Effector memory CD8-positive, alpha-beta T cell (primary cell): ENCODE measurements at regions not wholly inside any gene's neighbourhood (a gene's known extent, or its start where the extent isn't known, plus 50 kb on each side); places are given as distances from the start of the nearest gene placed in this dataset.

Experiments used
- ATAC-seq: fragments of 150-1000 bp; cut with Tn5 transposase; replicated peaks from 2 replicates; pipeline ENCODE4 v1.10.0; 2021; ENCODE audit warnings: mild to moderate bottlenecking, moderate library complexity
- DNase-seq, 3 experiments: peaks; one replicate each; pipeline ENCODE4 v3.0.0; 2021
- H3K27ac Mint-ChIP-seq, 2 donors: one replicate each; pipeline ENCODE4 v1.8.0; 2022; ENCODE audit warnings: mild to moderate bottlenecking in 2 of 2, mixed read lengths in 2 of 2, moderate library complexity in 2 of 2
- H3K27me3 Mint-ChIP-seq, 2 donors: one replicate each; pipeline ENCODE4 v1.8.0; 2022; ENCODE audit warnings: mixed read lengths in 2 of 2
- H3K36me3 Mint-ChIP-seq: one replicate; pipeline ENCODE4 v1.8.0; 2022; ENCODE audit warnings: mild to moderate bottlenecking, moderate library complexity, mixed read lengths; ENCODE audit not compliant: insufficient read depth
- H3K4me1 Mint-ChIP-seq, 2 donors: one replicate each; pipeline ENCODE4 v1.8.0; 2022; ENCODE audit warnings: low read depth in 2 of 2, mixed read lengths in 2 of 2
- H3K4me3 Mint-ChIP-seq, 2 donors: one replicate each; pipeline ENCODE4 v1.8.0; 2022; ENCODE audit warnings: mild to moderate bottlenecking in 2 of 2, mixed read lengths in 2 of 2, moderate library complexity in 2 of 2
- H3K9me3 Mint-ChIP-seq, 2 donors: one replicate each; pipeline ENCODE4 v1.8.0; 2022; ENCODE audit warnings: mixed read lengths in 2 of 2

- peaks cover 5 to 6% of the 10 kb centered on the region in 2 donors for H3K4me1 Mint-ChIP-seq
- H3K27me3 Mint-ChIP-seq, result peaks cover 0 to 25% of the 10 kb centered on the region in 2 donors
- no peak overlapping the region for H3K4me3 Mint-ChIP-seq
- no peak for DNase-seq
- no peak for ATAC-seq
- H3K9me3 Mint-ChIP-seq, result no peaks in the 10 kb centered on the region
- H3K27ac Mint-ChIP-seq, result no peak overlapping the region
- H3K36me3 Mint-ChIP-seq, result peaks cover 23% of the 10 kb centered on the region
Observed at GRCh38 chr20:63097336-63097831, 90.6 kb upstream of the BHLHE23 start.

GRCh38 chr20:63096681-63097335 lies 90.0 kb upstream of the BHLHE23 start:
- peaks cover 18% of the 10 kb centered on the region for H3K36me3 Mint-ChIP-seq
- no peak overlapping the region for H3K4me3 Mint-ChIP-seq
- H3K27me3 Mint-ChIP-seq, result peaks cover 0 to 25% of the 10 kb centered on the region in 2 donors
- no peak for DNase-seq
- H3K9me3 Mint-ChIP-seq, result no peaks in the 10 kb centered on the region
- no peak for ATAC-seq
- peaks cover 3% of the 10 kb centered on the region in 2 donors for H3K4me1 Mint-ChIP-seq
- no peak overlapping the region for H3K27ac Mint-ChIP-seq

- Mint-ChIP-seq H3K36me3 (peaks cover 9% of the 10 kb centered on the region), H3K27ac (no peak overlapping the region), H3K4me3 (no peak overlapping the region), H3K27me3 (peaks cover 7 to 33% of the 10 kb centered on the region in 2 donors), H3K9me3 (no peaks in the 10 kb centered on the region), H3K4me1 (no peaks in the 10 kb centered on the region)
- ATAC-seq (no peak), DNase-seq (no peak)
Observed at GRCh38 chr20:63095718-63096654, 89.2 kb upstream of the BHLHE23 start.

GRCh38 chr20:63094767-63095499 lies 88.2 kb upstream of the BHLHE23 start:
- DNase-seq, result no peak
- no peak for ATAC-seq
- Mint-ChIP-seq H3K27ac (no peak overlapping the region), H3K4me1 (no peaks in the 10 kb centered on the region), H3K9me3 (no peaks in the 10 kb centered on the region), H3K36me3 (peaks cover 2% of the 10 kb centered on the region), H3K4me3 (no peak overlapping the region), H3K27me3 (peaks cover 8 to 38% of the 10 kb centered on the region in 2 donors)

- ATAC-seq (no peak), DNase-seq (no peak)
- H3K4me3 Mint-ChIP-seq, result no peak overlapping the region
- no peak overlapping the region for H3K27ac Mint-ChIP-seq
- peaks cover 9 to 42% of the 10 kb centered on the region in 2 donors for H3K27me3 Mint-ChIP-seq
- no peaks in the 10 kb centered on the region for H3K36me3 Mint-ChIP-seq
- H3K9me3 Mint-ChIP-seq, result no peaks in the 10 kb centered on the region
- no peaks in the 10 kb centered on the region for H3K4me1 Mint-ChIP-seq
Observed at GRCh38 chr20:63093966-63094766, 87.4 kb upstream of the BHLHE23 start.

- DNase-seq (no peak), ATAC-seq (no peak)
- peaks cover 21 to 57% of the 10 kb centered on the region in 2 donors for H3K27me3 Mint-ChIP-seq
- no peaks in the 10 kb centered on the region for H3K9me3 Mint-ChIP-seq
- H3K36me3 Mint-ChIP-seq, result no peaks in the 10 kb centered on the region
- no peak overlapping the region for H3K27ac Mint-ChIP-seq
- H3K4me3 Mint-ChIP-seq, result no peak overlapping the region
- H3K4me1 Mint-ChIP-seq, result no peaks in the 10 kb centered on the region
Observed at GRCh38 chr20:63092660-63093215, 86.0 kb upstream of the BHLHE23 start.

- no peak overlapping the region for H3K4me3 Mint-ChIP-seq
- H3K4me1 Mint-ChIP-seq, result no peaks in the 10 kb centered on the region
- no peaks in the 10 kb centered on the region for H3K9me3 Mint-ChIP-seq
- no peak for DNase-seq
- ATAC-seq, result no peak
- H3K36me3 Mint-ChIP-seq, result no peaks in the 10 kb centered on the region
- no peak overlapping the region for H3K27ac Mint-ChIP-seq
- peaks cover 25 to 63% of the 10 kb centered on the region in 2 donors for H3K27me3 Mint-ChIP-seq
Observed at GRCh38 chr20:63091901-63092659, 85.3 kb upstream of the BHLHE23 start.

GRCh38 chr20:63090682-63091571 lies 84.2 kb upstream of the BHLHE23 start:
- H3K27me3 Mint-ChIP-seq, result peaks cover 33 to 66% of the 10 kb centered on the region in 2 donors
- no peak for DNase-seq

GRCh38 chr20:63090052-63090451 lies 83.3 kb upstream of the BHLHE23 start:
- H3K36me3 Mint-ChIP-seq, result no peaks in the 10 kb centered on the region
- DNase-seq (no peak), ATAC-seq (no peak)
- no peaks in the 10 kb centered on the region for H3K9me3 Mint-ChIP-seq
- H3K4me1 Mint-ChIP-seq, result peaks cover 0 to 1% of the 10 kb centered on the region in 2 donors
- H3K27me3 Mint-ChIP-seq, result peaks cover 42 to 66% of the 10 kb centered on the region in 2 donors
- no peak overlapping the region for H3K27ac Mint-ChIP-seq
- no peak overlapping the region for H3K4me3 Mint-ChIP-seq

More at GRCh38 chr20:63090682-63091571, 84.2 kb upstream of the BHLHE23 start:
- ATAC-seq, result no peak
- Mint-ChIP-seq H3K4me3 (no peak overlapping the region), H3K9me3 (no peaks in the 10 kb centered on the region), H3K27ac (no peak overlapping the region), H3K4me1 (peaks cover 0 to 1% of the 10 kb centered on the region in 2 donors), H3K36me3 (no peaks in the 10 kb centered on the region)

GRCh38 chr20:63089051-63089907 lies 82.5 kb upstream of the BHLHE23 start:
- ATAC-seq, result no peak
- Mint-ChIP-seq H3K4me3 (no peak overlapping the region), H3K27ac (no peak overlapping the region), H3K4me1 (peaks cover 0 to 1% of the 10 kb centered on the region in 2 donors), H3K9me3 (no peaks in the 10 kb centered on the region), H3K36me3 (no peaks in the 10 kb centered on the region), H3K27me3 (peaks cover 47 to 62% of the 10 kb centered on the region in 2 donors)
- no peak for DNase-seq
